Progenitor cell of endocrine pancreas (in vitro differentiated cells): ENCODE measurements at regions not wholly inside any gene's neighbourhood (a gene's known extent, or its start where the extent isn't known, plus 50 kb on each side); places are given as distances from the start of the nearest gene placed in this dataset.
"Not testable (repeated sequence)": the region's sequence is repeated elsewhere in the genome, so short reads cannot be mapped to it uniquely, and the experiment has no call there.

ENCODE experiments used
- DNase-seq: peaks from one replicate; pipeline ENCODE4 v3.0.0; 2021; ENCODE audit warnings: low spot score; ENCODE audit not compliant: unreplicated experiment
- H3K27ac Mint-ChIP-seq: 2 replicates; pipeline ENCODE4 v1.8.0; 2021; ENCODE audit warnings: mild to moderate bottlenecking, moderate library complexity, mixed read lengths
- H3K27me3 Mint-ChIP-seq: 2 replicates; pipeline ENCODE4 v1.8.0; 2021; ENCODE audit warnings: mixed read lengths
- H3K36me3 Mint-ChIP-seq: 2 replicates; pipeline ENCODE4 v1.8.0; 2022; ENCODE audit warnings: mixed read lengths; ENCODE audit not compliant: insufficient read depth
- H3K4me1 Mint-ChIP-seq: 2 replicates; pipeline ENCODE4 v1.8.0; 2021; ENCODE audit warnings: low read depth, mixed read lengths
- H3K4me3 Mint-ChIP-seq: 2 replicates; pipeline ENCODE4 v1.8.0; 2021; ENCODE audit warnings: low read depth, mild to moderate bottlenecking, moderate library complexity, mixed read lengths
- H3K9me3 Mint-ChIP-seq: 2 replicates; pipeline ENCODE4 v1.8.0; 2021; ENCODE audit warnings: low read depth, mixed read lengths
- CTCF ChIP-seq: fragments of 200-600 bp; sonication (generic); IDR thresholded peaks from one replicate; pipeline ENCODE4 v1.5.0; 2021; ENCODE audit warnings: antibody characterized with exemption, mild to moderate bottlenecking; ENCODE audit not compliant: unreplicated experiment

GRCh38 chr6:144481527-144481926 lies 196.4 kb downstream of the UTRN start:
- Mint-ChIP-seq H3K4me1 (peaks cover 8% of the 10 kb centered on the region), H3K27me3 (no peaks in the 10 kb centered on the region), H3K36me3 (peaks cover 31% of the 10 kb centered on the region), H3K9me3 (no peaks in the 10 kb centered on the region), H3K4me3 (no peak overlapping the region), H3K27ac (no peak overlapping the region)
- DNase-seq: no peak
- TF ChIP-seq CTCF: no peak

GRCh38 chr6:144482142-144482541 lies 197.0 kb downstream of the UTRN start:
- Mint-ChIP-seq H3K36me3 (peaks cover 27% of the 10 kb centered on the region), H3K4me3 (no peak overlapping the region), H3K27ac (no peak overlapping the region), H3K27me3 (no peaks in the 10 kb centered on the region), H3K4me1 (peaks cover 8% of the 10 kb centered on the region), H3K9me3 (no peaks in the 10 kb centered on the region)
- DNase-seq: peak; percentile 22
- peak; percentile 70 for TF ChIP-seq CTCF

GRCh38 chr6:144485531-144485930 lies 200.4 kb downstream of the UTRN start:
- Mint-ChIP-seq H3K27me3 (no peaks in the 10 kb centered on the region), H3K36me3 (peaks cover 33% of the 10 kb centered on the region), H3K9me3 (no peaks in the 10 kb centered on the region), H3K27ac (no peak overlapping the region), H3K4me1 (peaks cover 11% of the 10 kb centered on the region), H3K4me3 (no peak overlapping the region)
- no peak for DNase-seq
- TF ChIP-seq CTCF: no peak

- Mint-ChIP-seq H3K27me3 (no peaks in the 10 kb centered on the region), H3K4me3 (no peak overlapping the region), H3K27ac (peak overlapping the region; percentile 77), H3K9me3 (no peaks in the 10 kb centered on the region), H3K4me1 (peaks cover 4% of the 10 kb centered on the region), H3K36me3 (peaks cover 42% of the 10 kb centered on the region)
- TF ChIP-seq CTCF: no peak
- DNase-seq: peak; percentile 19
Observed at GRCh38 chr6:144488590-144488989, 203.5 kb downstream of the UTRN start.

- Mint-ChIP-seq H3K4me3 (no peak overlapping the region), H3K27me3 (no peaks in the 10 kb centered on the region), H3K36me3 (peaks cover 45% of the 10 kb centered on the region), H3K9me3 (no peaks in the 10 kb centered on the region), H3K4me1 (no peaks in the 10 kb centered on the region), H3K27ac (no peak overlapping the region)
- DNase-seq: no peak
- no peak for TF ChIP-seq CTCF
Observed at GRCh38 chr6:144493035-144493910, 208.1 kb downstream of the UTRN start.

GRCh38 chr6:144495076-144495475 lies 209.9 kb downstream of the UTRN start:
- not testable (repeated sequence) for DNase-seq, H3K4me1 Mint-ChIP-seq, H3K9me3 Mint-ChIP-seq, H3K4me3 Mint-ChIP-seq, H3K27me3 Mint-ChIP-seq, H3K27ac Mint-ChIP-seq
- H3K36me3 Mint-ChIP-seq: peaks cover 47% of the 10 kb centered on the region
